ENCODE measurements at regions not wholly inside any gene's neighbourhood (a gene's known extent, or its start where the extent isn't known, plus 50 kb on each side); places are given as distances from the start of the nearest gene placed in this dataset.
"Not testable (repeated sequence)": the region's sequence is repeated elsewhere in the genome, so short reads cannot be mapped to it uniquely, and the experiment has no call there.

DNA sequence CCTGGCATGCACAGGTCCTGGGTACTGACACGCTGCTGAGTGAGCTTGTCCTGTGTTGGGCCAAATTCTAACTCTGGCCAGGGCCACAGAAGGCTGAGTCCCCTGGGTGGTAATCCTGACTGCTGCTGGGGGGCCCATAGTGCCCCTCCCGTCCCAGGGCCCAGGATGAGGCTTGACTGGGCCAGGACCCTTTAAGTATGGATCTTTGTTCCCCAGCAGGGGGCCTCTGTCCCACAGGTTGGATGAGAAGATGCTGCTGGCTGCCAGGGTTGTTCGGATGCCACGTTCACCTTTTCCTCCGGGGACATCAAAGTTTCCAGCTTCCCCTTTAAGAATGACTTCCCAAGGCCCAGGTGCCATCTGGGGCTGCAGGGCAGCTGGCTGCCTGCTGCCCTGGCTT is 114.2 kb upstream of the CTSV start:
- WGBS (ENCODE audit: insufficient coverage, insufficient replicate concordance, low lambda C conversion rate, missing lambda C conversion rate), result 42% methylated on average over 5 of the region's 5 CpGs
- POLR2A ChIA-PET; intact Hi-C loops (cut with micrococcal nuclease; ENCODE audit: unreplicated experiment); H3K4me2 ChIP-seq (ENCODE audit: control insufficient read depth, insufficient read depth); FAIRE-seq; H3K79me2 ChIP-seq (ENCODE audit: control insufficient read depth, insufficient read depth, low read length); H3K9me3 ChIP-seq (replicated peaks; ENCODE audit: control insufficient read depth, insufficient read depth, low read length); H4K20me1 ChIP-seq (ENCODE audit: control insufficient read depth, insufficient read depth); CTCF ChIA-PET; H2AFZ ChIP-seq (ENCODE audit: control insufficient read depth, low read depth, low read length); SMC1A ChIA-PET (ENCODE audit: uncharacterized antibody, unreplicated experiment); DNase-seq (ENCODE audit: low read depth, low spot score); H3K27ac ChIP-seq (ENCODE audit: control insufficient read depth, insufficient read depth); H3K36me3 ChIP-seq (ENCODE audit: control insufficient read depth in 2 of 2, insufficient read depth in 2 of 2, low read length in 1 of 2); ATAC-seq; H3K4me1 ChIP-seq (ENCODE audit: control insufficient read depth, insufficient read depth, low read length); H3K27me3 ChIP-seq (replicated peaks in 1 of 2; ENCODE audit: control insufficient read depth in 2 of 2, insufficient read depth in 2 of 2, low read length in 1 of 2); RAD21 ChIA-PET (ENCODE audit: unreplicated experiment); in situ Hi-C loops (cut with MboI); BruUV-seq (replicated peaks); H3K9ac ChIP-seq (ENCODE audit: control insufficient read depth, insufficient read depth, low read length); H3K4me3 ChIP-seq: not testable (repeated sequence)

DNA sequence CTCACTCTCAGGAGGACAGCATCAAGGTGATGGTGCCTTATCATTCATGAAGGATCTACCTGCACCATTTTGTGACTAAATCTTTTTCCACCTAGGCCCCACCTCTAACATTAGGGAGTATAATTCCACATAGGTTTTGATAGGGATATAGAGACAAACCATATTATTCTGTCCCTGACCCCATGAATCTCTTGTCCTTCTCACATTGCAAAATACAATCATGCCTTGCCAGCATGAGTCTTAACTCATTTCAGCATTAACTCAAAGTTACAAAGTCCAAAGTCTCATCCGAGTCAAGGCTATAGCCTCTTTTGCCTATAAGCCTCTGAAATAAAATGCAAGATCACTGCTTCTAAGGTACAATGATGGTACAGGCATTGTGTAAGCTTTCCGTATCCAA is 111.5 kb upstream of the CTSV start:
- BruUV-seq (replicated peaks); CTCF ChIA-PET; ATAC-seq; H3K9me3 ChIP-seq (replicated peaks; ENCODE audit: control insufficient read depth, insufficient read depth, low read length); in situ Hi-C loops (cut with MboI); H3K4me3 ChIP-seq; H3K79me2 ChIP-seq (ENCODE audit: control insufficient read depth, insufficient read depth, low read length); H3K36me3 ChIP-seq (ENCODE audit: control insufficient read depth in 2 of 2, insufficient read depth in 2 of 2, low read length in 1 of 2); DNase-seq (ENCODE audit: low read depth, low spot score); POLR2A ChIA-PET; H4K20me1 ChIP-seq (ENCODE audit: control insufficient read depth, insufficient read depth); H3K27me3 ChIP-seq (replicated peaks in 1 of 2; ENCODE audit: control insufficient read depth in 2 of 2, insufficient read depth in 2 of 2, low read length in 1 of 2); FAIRE-seq; H3K4me1 ChIP-seq (ENCODE audit: control insufficient read depth, insufficient read depth, low read length); SMC1A ChIA-PET (ENCODE audit: uncharacterized antibody, unreplicated experiment); intact Hi-C loops (cut with micrococcal nuclease; ENCODE audit: unreplicated experiment); H3K9ac ChIP-seq (ENCODE audit: control insufficient read depth, insufficient read depth, low read length); H3K4me2 ChIP-seq (ENCODE audit: control insufficient read depth, insufficient read depth); H3K27ac ChIP-seq (ENCODE audit: control insufficient read depth, insufficient read depth); H2AFZ ChIP-seq (ENCODE audit: control insufficient read depth, low read depth, low read length); RAD21 ChIA-PET (ENCODE audit: unreplicated experiment): not testable (repeated sequence)
- WGBS (ENCODE audit: insufficient coverage, insufficient replicate concordance, low lambda C conversion rate, missing lambda C conversion rate), result 47% methylated on average over 2 of the region's 2 CpGs

DNA sequence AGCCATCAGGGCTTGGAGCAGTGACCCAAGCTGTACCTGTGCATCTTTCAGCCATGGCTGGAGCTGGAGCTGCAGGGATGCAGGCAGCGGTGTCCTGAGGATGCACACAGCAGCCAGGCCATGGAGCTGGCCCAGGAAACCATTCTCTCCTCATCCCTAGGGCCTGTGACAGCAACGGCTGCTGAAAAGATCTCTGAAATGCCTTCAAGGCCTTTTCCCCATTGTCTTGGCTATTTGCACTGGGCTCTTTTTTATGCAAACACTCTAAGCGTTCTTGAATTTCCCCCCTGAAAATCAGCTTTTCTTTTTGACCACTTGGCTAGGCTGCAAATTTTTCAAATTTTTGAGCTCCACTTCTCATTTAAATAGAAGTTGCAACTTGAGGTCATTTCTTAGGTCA is 109.5 kb upstream of the CTSV start:
- SMC1A ChIA-PET (ENCODE audit: uncharacterized antibody, unreplicated experiment), result not testable (repeated sequence)

GRCh38 chr9:97145680-97146079 is 106.7 kb upstream of the CTSV start:
- POLR2A ChIA-PET; H3K9me3 ChIP-seq (replicated peaks; ENCODE audit: control insufficient read depth, insufficient read depth, low read length); H3K27ac ChIP-seq (ENCODE audit: control insufficient read depth, insufficient read depth); H4K20me1 ChIP-seq (ENCODE audit: control insufficient read depth, insufficient read depth); H3K79me2 ChIP-seq (ENCODE audit: control insufficient read depth, insufficient read depth, low read length); BruUV-seq (replicated peaks); FAIRE-seq; H2AFZ ChIP-seq (ENCODE audit: control insufficient read depth, low read depth, low read length); CTCF ChIA-PET; DNase-seq (ENCODE audit: low read depth, low spot score); H3K4me2 ChIP-seq (ENCODE audit: control insufficient read depth, insufficient read depth); intact Hi-C loops (cut with micrococcal nuclease; ENCODE audit: unreplicated experiment); H3K27me3 ChIP-seq (replicated peaks in 1 of 2; ENCODE audit: control insufficient read depth in 2 of 2, insufficient read depth in 2 of 2, low read length in 1 of 2); ATAC-seq; H3K36me3 ChIP-seq (ENCODE audit: control insufficient read depth in 2 of 2, insufficient read depth in 2 of 2, low read length in 1 of 2); H3K4me3 ChIP-seq; H3K9ac ChIP-seq (ENCODE audit: control insufficient read depth, insufficient read depth, low read length); RAD21 ChIA-PET (ENCODE audit: unreplicated experiment); in situ Hi-C loops (cut with MboI); SMC1A ChIA-PET (ENCODE audit: uncharacterized antibody, unreplicated experiment); H3K4me1 ChIP-seq (ENCODE audit: control insufficient read depth, insufficient read depth, low read length): not testable (repeated sequence)

More for the DNA sequence above, 109.5 kb upstream of the CTSV start:
- H3K9ac ChIP-seq (ENCODE audit: control insufficient read depth, insufficient read depth, low read length); H3K79me2 ChIP-seq (ENCODE audit: control insufficient read depth, insufficient read depth, low read length); H4K20me1 ChIP-seq (ENCODE audit: control insufficient read depth, insufficient read depth); H3K9me3 ChIP-seq (replicated peaks; ENCODE audit: control insufficient read depth, insufficient read depth, low read length); ATAC-seq; H3K27me3 ChIP-seq (replicated peaks in 1 of 2; ENCODE audit: control insufficient read depth in 2 of 2, insufficient read depth in 2 of 2, low read length in 1 of 2); intact Hi-C loops (cut with micrococcal nuclease; ENCODE audit: unreplicated experiment); DNase-seq (ENCODE audit: low read depth, low spot score); H3K4me1 ChIP-seq (ENCODE audit: control insufficient read depth, insufficient read depth, low read length); POLR2A ChIA-PET; H3K4me2 ChIP-seq (ENCODE audit: control insufficient read depth, insufficient read depth); FAIRE-seq; H3K36me3 ChIP-seq (ENCODE audit: control insufficient read depth in 2 of 2, insufficient read depth in 2 of 2, low read length in 1 of 2); H3K4me3 ChIP-seq; in situ Hi-C loops (cut with MboI); RAD21 ChIA-PET (ENCODE audit: unreplicated experiment); BruUV-seq (replicated peaks); H2AFZ ChIP-seq (ENCODE audit: control insufficient read depth, low read depth, low read length); H3K27ac ChIP-seq (ENCODE audit: control insufficient read depth, insufficient read depth): not testable (repeated sequence)
- CTCF ChIA-PET, result interaction anchor here (0.6 kb wide), 1 partner anchor 1381 kb away, joined by 3 read pairs; no protein-coding TSS in a partner anchor
- 15% methylated on average over 3 of the region's 3 CpGs for WGBS (ENCODE audit: insufficient coverage, insufficient replicate concordance, low lambda C conversion rate, missing lambda C conversion rate)

All from GM12878 (cell line).